GM12872 (cell line): ENCODE measurements at regions not wholly inside any gene's neighbourhood (a gene's known extent, or its start where the extent isn't known, plus 50 kb on each side); places are given as distances from the start of the nearest gene placed in this dataset.

Experiments
- TF ChIP-seq, protein P1 (sequence below): IDR thresholded peaks from 3 replicates; pipeline ENCODE4 v1.5.1; 2011; ENCODE audit warnings: low read depth, mild to moderate bottlenecking, low read length, moderate library complexity; ENCODE audit not compliant: insufficient read depth

DNA sequence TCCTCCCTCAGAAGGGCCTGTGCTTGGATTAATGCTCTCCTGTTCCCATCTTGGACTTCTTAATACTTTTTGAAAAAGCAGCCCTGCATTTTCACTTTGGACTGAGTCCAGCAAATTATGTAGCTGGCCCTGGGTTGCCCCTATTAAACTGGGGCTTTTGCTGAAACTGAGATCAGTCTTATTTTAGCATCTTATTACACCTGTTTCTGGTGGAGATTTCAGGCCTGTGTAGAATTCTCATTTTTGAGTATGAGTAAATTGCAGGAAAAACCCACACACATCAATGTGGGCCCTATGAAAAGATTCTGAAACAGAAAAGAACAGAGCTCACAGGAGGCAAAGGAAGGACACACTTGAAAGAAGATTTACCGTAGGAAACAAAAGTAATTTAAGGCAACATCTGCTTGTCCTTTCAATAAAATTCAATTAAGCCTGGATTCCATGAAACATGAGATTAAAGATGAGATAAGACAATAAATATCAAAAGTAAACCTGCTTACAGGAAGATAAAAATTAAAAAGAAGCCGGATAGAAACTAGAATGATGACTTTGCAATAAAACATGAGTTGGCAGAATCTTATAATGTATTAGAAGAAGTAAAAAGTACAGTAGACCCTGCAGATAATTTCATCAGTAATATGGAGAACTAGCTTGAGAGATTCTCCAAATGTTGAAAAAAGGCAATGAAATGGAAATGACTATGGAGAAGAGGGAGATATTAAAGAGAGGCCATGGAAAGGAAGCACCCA is 90.7 kb upstream of the GCFC2 start:
- TF ChIP-seq, protein P1, sequence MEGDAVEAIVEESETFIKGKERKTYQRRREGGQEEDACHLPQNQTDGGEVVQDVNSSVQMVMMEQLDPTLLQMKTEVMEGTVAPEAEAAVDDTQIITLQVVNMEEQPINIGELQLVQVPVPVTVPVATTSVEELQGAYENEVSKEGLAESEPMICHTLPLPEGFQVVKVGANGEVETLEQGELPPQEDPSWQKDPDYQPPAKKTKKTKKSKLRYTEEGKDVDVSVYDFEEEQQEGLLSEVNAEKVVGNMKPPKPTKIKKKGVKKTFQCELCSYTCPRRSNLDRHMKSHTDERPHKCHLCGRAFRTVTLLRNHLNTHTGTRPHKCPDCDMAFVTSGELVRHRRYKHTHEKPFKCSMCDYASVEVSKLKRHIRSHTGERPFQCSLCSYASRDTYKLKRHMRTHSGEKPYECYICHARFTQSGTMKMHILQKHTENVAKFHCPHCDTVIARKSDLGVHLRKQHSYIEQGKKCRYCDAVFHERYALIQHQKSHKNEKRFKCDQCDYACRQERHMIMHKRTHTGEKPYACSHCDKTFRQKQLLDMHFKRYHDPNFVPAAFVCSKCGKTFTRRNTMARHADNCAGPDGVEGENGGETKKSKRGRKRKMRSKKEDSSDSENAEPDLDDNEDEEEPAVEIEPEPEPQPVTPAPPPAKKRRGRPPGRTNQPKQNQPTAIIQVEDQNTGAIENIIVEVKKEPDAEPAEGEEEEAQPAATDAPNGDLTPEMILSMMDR, result no peak

DNA sequence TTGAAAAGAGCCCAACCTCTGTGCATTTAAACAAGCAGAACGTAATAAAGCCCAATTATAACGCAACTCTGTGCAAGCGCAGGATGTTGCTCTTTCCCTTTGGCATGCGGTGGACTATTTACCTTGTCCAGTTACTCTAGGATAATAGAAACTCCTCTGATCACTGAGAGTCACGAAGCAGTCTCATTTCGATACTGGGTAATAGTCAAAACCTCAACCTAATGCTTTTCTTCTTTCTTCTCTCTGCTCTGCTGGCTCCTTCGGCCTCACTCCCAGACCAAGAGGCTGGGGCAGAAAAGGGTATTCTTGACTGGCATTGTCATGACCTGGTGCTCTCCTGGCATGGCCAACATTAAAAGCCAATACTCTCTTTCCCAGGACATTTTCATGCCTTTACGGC is 89.7 kb upstream of the GCFC2 start:
- TF ChIP-seq, protein P1, result no peak

DNA sequence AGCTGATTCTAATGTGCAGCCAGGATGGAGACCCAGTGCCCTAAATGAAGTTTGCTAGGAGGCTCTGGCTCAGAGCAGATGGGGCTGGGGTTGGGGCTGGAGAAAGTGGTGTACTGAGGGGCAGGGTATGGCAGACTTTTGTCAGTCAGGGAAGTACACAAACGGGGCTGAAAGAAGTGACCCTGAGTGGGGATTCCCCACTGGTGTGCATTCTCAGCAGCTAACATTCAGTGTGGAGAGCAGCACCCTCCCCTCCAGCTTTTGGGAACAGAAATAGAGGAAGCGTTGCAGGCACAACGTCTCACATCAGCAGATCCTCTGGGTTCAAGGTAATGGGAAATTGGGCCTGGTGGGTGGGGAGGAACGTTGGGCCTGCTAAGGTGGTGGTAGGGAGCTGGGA is 89.1 kb upstream of the GCFC2 start:
- TF ChIP-seq, protein P1, result no peak

DNA sequence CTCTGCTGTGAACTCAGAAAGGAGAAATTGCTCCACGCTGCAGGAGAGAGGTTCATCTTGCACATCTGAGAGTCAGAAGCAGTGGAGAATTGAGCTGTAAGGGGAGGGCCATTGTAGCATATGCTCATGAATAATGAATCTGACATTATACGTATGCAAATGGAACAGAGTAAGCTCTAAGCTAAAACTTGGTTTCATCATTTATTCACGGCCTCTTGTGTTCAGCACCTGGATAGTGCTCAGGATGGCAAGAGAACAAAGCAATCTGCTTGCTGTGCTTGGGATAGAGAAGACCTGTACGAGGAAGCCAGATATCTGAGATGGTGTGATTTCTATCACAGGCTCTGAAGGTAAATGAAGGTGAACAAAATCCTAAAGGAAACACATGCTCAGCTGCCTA is 87.9 kb upstream of the GCFC2 start:
- TF ChIP-seq, protein P1, result no peak

DNA sequence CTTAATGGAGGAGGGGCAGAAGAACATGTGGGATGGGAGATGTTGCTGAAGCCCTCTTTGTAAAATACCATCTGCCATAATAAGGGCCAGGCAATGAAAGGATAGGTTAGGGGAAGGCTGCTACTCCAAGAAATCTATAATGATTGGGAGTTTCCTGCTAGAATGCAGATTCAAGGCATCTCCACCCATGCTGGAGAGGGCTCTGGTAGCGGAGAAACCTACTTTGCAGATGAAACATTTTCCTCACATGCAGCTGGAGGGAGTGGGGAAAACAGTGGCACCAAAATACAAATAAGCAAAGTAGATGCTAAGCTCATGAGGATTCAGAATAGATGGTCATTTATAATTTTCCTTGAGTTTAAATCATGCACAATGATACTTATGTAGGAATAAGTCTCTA is 82.3 kb upstream of the GCFC2 start:
- TF ChIP-seq, protein P1, result no peak

DNA sequence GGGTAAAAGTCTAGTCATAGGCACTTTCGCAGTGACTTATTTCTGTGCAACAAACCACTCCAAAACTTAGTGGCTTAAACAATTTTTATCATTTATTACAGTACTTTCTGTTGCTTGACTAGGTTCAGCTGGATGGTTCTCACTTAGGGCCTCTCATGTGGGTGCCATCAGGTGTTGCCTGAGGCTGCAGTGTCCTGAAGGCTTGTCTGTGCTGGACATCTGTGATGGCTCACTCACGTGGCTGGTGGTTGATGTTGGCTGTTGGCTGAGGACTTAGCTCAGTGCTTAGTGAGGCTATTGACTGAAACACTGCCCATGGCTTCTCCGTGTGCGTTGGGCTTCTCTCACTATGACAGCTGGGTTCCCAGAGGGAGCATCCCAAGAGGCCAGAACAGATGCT is 81.4 kb upstream of the GCFC2 start:
- TF ChIP-seq, protein P1, result no peak

DNA sequence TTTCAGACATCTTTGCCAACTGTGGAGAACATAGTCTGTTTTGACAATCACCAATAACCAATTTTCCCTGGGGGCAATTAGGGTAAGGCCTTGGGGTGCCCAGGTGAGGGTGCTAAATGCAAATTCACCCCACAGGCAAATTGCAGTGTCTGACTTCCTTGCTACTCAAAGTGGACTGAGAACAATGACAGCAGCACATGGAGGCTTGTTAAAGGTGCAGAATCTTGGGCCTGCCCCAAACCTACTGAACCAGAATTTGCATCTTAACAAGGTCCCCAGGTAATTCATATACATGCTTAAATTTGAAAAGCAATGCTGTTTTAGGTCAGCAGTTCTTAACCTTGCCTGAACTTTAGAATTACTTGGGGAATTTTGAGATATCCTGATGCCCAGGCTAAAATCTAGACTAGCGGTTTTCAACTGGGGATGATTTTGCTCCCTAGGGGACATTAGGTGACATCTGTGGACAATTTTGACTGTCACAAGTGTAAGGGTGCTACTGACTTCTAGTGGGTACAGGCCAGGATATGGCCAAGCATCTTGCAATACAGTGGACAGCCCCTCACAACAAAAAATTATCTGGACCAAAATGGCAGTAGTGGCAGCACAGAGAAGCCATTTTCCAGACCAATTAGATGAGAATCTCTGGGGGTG is 80.2 kb upstream of the GCFC2 start:
- TF ChIP-seq, protein P1, result no peak
